ENCODE measurements at regions not wholly inside any gene's neighbourhood (a gene's known extent, or its start where the extent isn't known, plus 50 kb on each side); places are given as distances from the start of the nearest gene placed in this dataset.
A peak's percentile ranks its signal among the peaks of the same experiment; 100 is the strongest.

DNA sequence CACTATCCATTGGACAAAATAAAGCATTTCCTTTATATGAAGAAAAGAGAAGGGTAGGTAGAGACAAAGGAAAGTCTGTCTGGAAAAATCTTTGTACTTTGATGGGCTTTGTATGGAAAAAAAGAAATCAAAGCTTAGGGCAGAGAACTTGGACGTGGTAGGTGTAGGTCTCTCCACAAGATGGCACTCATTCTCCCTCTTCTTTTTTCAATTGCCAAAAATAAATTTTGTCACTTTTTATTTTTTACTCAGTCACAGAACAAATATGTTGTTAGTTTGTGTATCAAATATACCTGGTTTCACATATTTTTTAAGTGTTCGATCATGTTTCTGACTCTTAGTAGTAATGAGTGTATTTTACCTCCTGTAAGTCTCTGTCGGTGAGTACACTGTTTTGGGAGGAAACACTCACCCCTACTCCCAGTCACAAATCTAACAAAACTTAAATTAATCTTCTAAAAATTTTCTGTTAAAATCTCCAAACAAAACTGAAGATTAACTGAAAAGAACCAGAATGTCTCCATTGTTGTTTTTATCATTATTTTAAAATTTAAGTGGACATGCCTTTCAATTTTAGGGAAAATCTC is 415.8 kb upstream of the GOLIM4 start:
- no peak for DNase-seq (ENCODE audit: insufficient read length, low spot score, missing footprints)
- Histone ChIP-seq H3K27ac (ENCODE audit: low read depth, low read length) (no peak overlapping the region), H3K4me1 (ENCODE audit: insufficient read depth, low read length) (no peaks in the 10 kb centered on the region), H3K4me3 (ENCODE audit: insufficient read depth, low read length) (no peak overlapping the region), H2AFZ (ENCODE audit: low read length) (no peak overlapping the region), H4K20me1 (ENCODE audit: insufficient read depth, low read length) (no peaks in the 10 kb centered on the region), H3K79me2 (ENCODE audit: insufficient read depth, low read length) (no peaks in the 10 kb centered on the region), H3K36me3 (ENCODE audit: insufficient read depth, low read length) (no peaks in the 10 kb centered on the region), H3K4me2 (ENCODE audit: insufficient read depth, low read length) (no peak overlapping the region), H3K9me3 (ENCODE audit: low read depth, low read length) (no peaks in the 10 kb centered on the region), H3K27me3 (ENCODE audit: insufficient read depth, low read length) (no peaks in the 10 kb centered on the region)
- peak; percentile 55 for TF ChIP-seq CTCF (IDR thresholded peaks at IDR 0.05; ENCODE audit: extremely low read depth, low read depth, low read length)

GRCh38 chr3:168506589-168506988 is 410.9 kb upstream of the GOLIM4 start:
- Histone ChIP-seq H3K27me3 (ENCODE audit: insufficient read depth, low read length) (no peaks in the 10 kb centered on the region), H3K27ac (ENCODE audit: low read depth, low read length) (no peak overlapping the region), H3K4me2 (ENCODE audit: insufficient read depth, low read length) (no peak overlapping the region), H3K36me3 (ENCODE audit: insufficient read depth, low read length) (no peaks in the 10 kb centered on the region), H4K20me1 (ENCODE audit: insufficient read depth, low read length) (no peaks in the 10 kb centered on the region), H3K9me3 (ENCODE audit: low read depth, low read length) (no peaks in the 10 kb centered on the region), H3K4me3 (ENCODE audit: insufficient read depth, low read length) (no peak overlapping the region), H3K79me2 (ENCODE audit: insufficient read depth, low read length) (no peaks in the 10 kb centered on the region), H3K4me1 (ENCODE audit: insufficient read depth, low read length) (no peaks in the 10 kb centered on the region), H2AFZ (ENCODE audit: low read length) (no peak overlapping the region)
- TF ChIP-seq CTCF (IDR thresholded peaks at IDR 0.05; ENCODE audit: extremely low read depth, low read depth, low read length): no peak
- DNase-seq (ENCODE audit: insufficient read length, low spot score, missing footprints): no peak

DNA sequence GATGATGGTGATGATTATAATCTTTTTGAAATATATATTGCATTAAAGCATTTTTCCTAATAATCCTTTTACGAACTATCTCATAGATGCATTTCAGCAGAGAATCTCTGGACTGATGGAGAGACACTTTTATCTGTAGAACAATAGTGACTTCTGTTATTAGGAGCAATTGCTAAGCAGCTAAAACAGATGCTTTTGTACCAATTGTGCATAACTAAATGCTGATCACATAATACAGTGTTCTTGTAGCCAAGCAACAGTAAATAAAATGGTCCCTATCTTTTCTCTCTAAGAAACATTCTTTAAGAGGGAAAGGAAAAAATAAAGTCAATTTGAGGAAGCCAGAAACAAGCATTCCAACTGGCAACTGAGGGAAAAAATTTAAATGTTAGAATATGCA is 405.8 kb upstream of the GOLIM4 start:
- Histone ChIP-seq H3K9me3 (ENCODE audit: low read depth, low read length) (no peaks in the 10 kb centered on the region), H3K27ac (ENCODE audit: low read depth, low read length) (no peak overlapping the region), H3K27me3 (ENCODE audit: insufficient read depth, low read length) (no peaks in the 10 kb centered on the region), H3K36me3 (ENCODE audit: insufficient read depth, low read length) (no peaks in the 10 kb centered on the region), H3K4me3 (ENCODE audit: insufficient read depth, low read length) (no peak overlapping the region), H4K20me1 (ENCODE audit: insufficient read depth, low read length) (no peaks in the 10 kb centered on the region), H3K4me2 (ENCODE audit: insufficient read depth, low read length) (no peak overlapping the region), H3K79me2 (ENCODE audit: insufficient read depth, low read length) (no peaks in the 10 kb centered on the region), H2AFZ (ENCODE audit: low read length) (no peak overlapping the region), H3K4me1 (ENCODE audit: insufficient read depth, low read length) (no peaks in the 10 kb centered on the region)
- DNase-seq (ENCODE audit: insufficient read length, low spot score, missing footprints): no peak
- TF ChIP-seq CTCF (IDR thresholded peaks at IDR 0.05; ENCODE audit: extremely low read depth, low read depth, low read length): no peak

DNA sequence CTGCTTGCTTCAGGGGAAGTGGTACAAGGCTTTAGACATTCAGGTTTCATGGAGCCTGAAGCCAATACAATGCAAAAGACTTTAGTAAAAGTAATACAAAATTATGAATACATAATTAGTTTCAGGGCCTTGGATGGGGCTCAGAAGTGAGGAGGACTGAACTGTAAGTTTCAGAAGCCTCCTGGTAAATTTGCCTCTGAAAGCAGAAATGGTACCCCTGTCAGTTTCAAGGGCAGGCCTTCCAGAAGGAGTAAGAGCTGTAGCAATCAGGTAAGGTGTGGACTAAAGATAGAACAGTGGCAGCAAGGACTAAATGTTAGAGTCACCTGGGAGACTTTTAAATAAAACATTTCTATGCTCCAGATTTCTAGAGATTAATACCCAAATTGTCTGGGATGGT is 402.5 kb upstream of the GOLIM4 start:
- Histone ChIP-seq H3K27me3 (ENCODE audit: insufficient read depth, low read length) (no peaks in the 10 kb centered on the region), H3K36me3 (ENCODE audit: insufficient read depth, low read length) (no peaks in the 10 kb centered on the region), H4K20me1 (ENCODE audit: insufficient read depth, low read length) (no peaks in the 10 kb centered on the region), H3K4me2 (ENCODE audit: insufficient read depth, low read length) (no peak overlapping the region), H3K9me3 (ENCODE audit: low read depth, low read length) (no peaks in the 10 kb centered on the region), H3K27ac (ENCODE audit: low read depth, low read length) (no peak overlapping the region), H3K79me2 (ENCODE audit: insufficient read depth, low read length) (no peaks in the 10 kb centered on the region), H3K4me3 (ENCODE audit: insufficient read depth, low read length) (no peak overlapping the region), H3K4me1 (ENCODE audit: insufficient read depth, low read length) (no peaks in the 10 kb centered on the region), H2AFZ (ENCODE audit: low read length) (no peak overlapping the region)
- TF ChIP-seq CTCF (IDR thresholded peaks at IDR 0.05; ENCODE audit: extremely low read depth, low read depth, low read length): no peak
- DNase-seq (ENCODE audit: insufficient read length, low spot score, missing footprints): no peak
